ENCODE measurements at regions not wholly inside any gene's neighbourhood (a gene's known extent, or its start where the extent isn't known, plus 50 kb on each side); places are given as distances from the start of the nearest gene placed in this dataset.

- no peak for TF ChIP-seq EP300 (IDR thresholded peaks at IDR 0.05)
- TF ChIP-seq CTCF (IDR thresholded peaks at IDR 0.05): no peak
- TF ChIP-seq POLR2A (IDR thresholded peaks at IDR 0.05): no peak
- TF ChIP-seq POLR2AphosphoS5 (IDR thresholded peaks at IDR 0.05): no peak
Measured at GRCh38 chr6:15090745-15091384, 155.0 kb upstream of the JARID2 start.
